Tibial nerve (tissue), 4 donors: ENCODE measurements at regions not wholly inside any gene's neighbourhood (a gene's known extent, or its start where the extent isn't known, plus 50 kb on each side); places are given as distances from the start of the nearest gene placed in this dataset.

Source experiments
- CTCF ChIP-seq, 5 experiments: fragments of 200-600 bp in 3 of 5; fragments of 450-650 bp in 2 of 5; sonication (generic) in 3 of 5; IDR thresholded peaks; one replicate each; pipeline ENCODE4 v1.5.1; 2016 to 2019; ENCODE audit warnings: antibody characterized with exemption in 5 of 5, mild to moderate bottlenecking in 3 of 5, moderate library complexity in 2 of 5
- EP300 ChIP-seq, 2 donors: sonication (generic); formaldehyde crosslinking; IDR thresholded peaks; one replicate each; pipeline ENCODE4 v1.6.1; 2017; ENCODE audit warnings: antibody characterized with exemption in 2 of 2, mild to moderate bottlenecking in 1 of 2
- POLR2A ChIP-seq, 2 donors: fragments of 450-650 bp; IDR thresholded peaks; one replicate each; pipeline ENCODE4 v1.6.1; 2017; ENCODE audit warnings: antibody characterized with exemption in 2 of 2, mild to moderate bottlenecking in 2 of 2, moderate library complexity in 2 of 2

- TF ChIP-seq CTCF (IDR thresholded peaks at IDR 0.05) = no peak
- TF ChIP-seq POLR2A (IDR thresholded peaks at IDR 0.05) = no peak
- TF ChIP-seq EP300 (IDR thresholded peaks at IDR 0.05) = no peak
Measured at GRCh38 chr20:48006036-48006833, 221.0 kb upstream of the SULF2 start.
